K562 (cell line): ENCODE measurements at regions not wholly inside any gene's neighbourhood (a gene's known extent, or its start where the extent isn't known, plus 50 kb on each side); places are given as distances from the start of the nearest gene placed in this dataset.

Source experiments
- ATAC-seq: fragments of 200-7000 bp; cut with Tn5 transposase; 3 replicates; pipeline ENCODE4 v1.9.1; 2020; ENCODE audit warnings: moderate library complexity
- BruUV-seq: library from RNA; stranded (reverse); fragments of 400-500 nt; replicated peaks from 2 replicates; lab custom pipeline; 2021; lab: Mats Ljungman, UMichigan
- CTCF ChIA-PET: fragments of 300-600 bp; formaldehyde crosslinking; extraction: SDS; loops from one replicate; lab custom pipeline; 2021; ENCODE audit warnings: low intra/inter-chr PET ratio; lab: Yijun Ruan, JAX
- POLR2A ChIA-PET: fragments of 300-600, 350-650 bp; sonication (Branson Sonifier 250); formaldehyde crosslinking; extraction: SDS; loops from one replicate; lab custom pipeline; 2021; ENCODE audit warnings: antibody characterized with exemption, inconsistent platforms; lab: Yijun Ruan, JAX
- DNase-seq, 4 experiments: peaks; one replicate each; pipeline versions ENCODE4 v3.0.0 to v3.0.0-alpha.2; 2011 to 2018; ENCODE audit warnings: low spot score in 3 of 4, mixed read lengths in 3 of 4; ENCODE audit errors: extremely low read depth in 1 of 4
- FAIRE-seq: peaks from 2 replicates; lab custom pipeline; 2011; peaks lifted over from hg19 to GRCh38; lab: Jason Lieb, UNC
- H2AFZ ChIP-seq: 2 replicates; pipeline ENCODE4 v1.6.0; 2011; ENCODE audit warnings: low read depth, low read length, control low read depth, inconsistent platforms
- H3K27ac ChIP-seq: fragments of 200-600 bp; 3 replicates; pipeline ENCODE4 v1.8.0; 2011; ENCODE audit warnings: low read depth, mild to moderate bottlenecking, control low read depth, inconsistent platforms, low read length, moderate library complexity, mixed read lengths; ENCODE audit errors: extremely low read depth
- H3K27me3 ChIP-seq, 2 experiments: fragments of 300-600 bp in 1 of 2; 2 replicates in 1 of 2; 3 replicates in 1 of 2; pipeline versions ENCODE4 v1.6.0 to v1.8.0; 2011; ENCODE audit warnings: inconsistent platforms in 2 of 2, low read length in 2 of 2, mild to moderate bottlenecking in 1 of 2, mixed read lengths in 1 of 2, moderate library complexity in 1 of 2; ENCODE audit not compliant: control insufficient read depth in 2 of 2, insufficient read depth in 2 of 2
- H3K36me3 ChIP-seq: fragments of 300-600 bp; 3 replicates; pipeline ENCODE4 v1.8.0; 2011; ENCODE audit warnings: mild to moderate bottlenecking, low read length, inconsistent platforms; ENCODE audit not compliant: control insufficient read depth, insufficient read depth
- H3K4me1 ChIP-seq, 2 experiments: fragments of 200-600 bp in 1 of 2; replicated peaks in 1 of 2; 2 replicates in 1 of 2; 3 replicates in 1 of 2; pipeline versions ENCODE4 v1.5.1 to v1.8.0; 2011; ENCODE audit warnings: inconsistent platforms in 2 of 2, low read length in 2 of 2, mild to moderate bottlenecking in 1 of 2, mixed read lengths in 1 of 2, moderate library complexity in 1 of 2; ENCODE audit not compliant: control insufficient read depth in 2 of 2, insufficient read depth in 2 of 2
- H3K4me2 ChIP-seq: 2 replicates; pipeline ENCODE4 v1.6.1; 2011; ENCODE audit warnings: low read length, control low read depth, inconsistent platforms, mixed read lengths; ENCODE audit not compliant: insufficient read depth
- H3K4me3 ChIP-seq: fragments of 200-600 bp; sonication (generic), shearing (Covaris generic); 2 replicates; pipeline ENCODE4 v1.5.1; 2016; ENCODE audit warnings: control low read depth, inconsistent platforms
- H3K79me2 ChIP-seq: fragments of 200-600 bp; 3 replicates; pipeline ENCODE4 v1.8.0; 2011; ENCODE audit warnings: low read length, inconsistent platforms; ENCODE audit not compliant: control insufficient read depth, insufficient read depth
- H3K9ac ChIP-seq, 2 experiments: 2 replicates each; pipeline versions ENCODE4 v1.6.0 to v1.6.1; 2011; ENCODE audit warnings: low read depth in 2 of 2, low read length in 2 of 2, control low read depth in 1 of 2, inconsistent platforms in 1 of 2, mild to moderate bottlenecking in 1 of 2, mixed read lengths in 1 of 2; ENCODE audit not compliant: insufficient read depth in 1 of 2
- H3K9me1 ChIP-seq: one replicate; pipeline ENCODE4 v1.6.0; 2011; ENCODE audit warnings: inconsistent platforms, mild to moderate bottlenecking, low read length, moderate library complexity; ENCODE audit not compliant: control insufficient read depth, insufficient read depth
- H3K9me3 ChIP-seq: replicated peaks from 2 replicates; pipeline ENCODE4 v1.5.1; 2011; ENCODE audit warnings: low read depth, low read length, inconsistent platforms; ENCODE audit not compliant: control insufficient read depth, insufficient read depth
- H4K20me1 ChIP-seq: replicated peaks from 2 replicates; pipeline ENCODE4 v1.6.1; 2011; ENCODE audit warnings: low read length, inconsistent platforms, mixed read lengths; ENCODE audit not compliant: control insufficient read depth, insufficient read depth
- ARID2 ChIP-seq: fragments of 450-650 bp; IDR thresholded peaks from 2 replicates; pipeline ENCODE4 v1.6.1; 2017; ENCODE audit warnings: antibody characterized with exemption, mild to moderate bottlenecking
- ARNT ChIP-seq, 2 experiments: fragments of 450-650 bp; IDR thresholded peaks; 2 replicates each; pipeline ENCODE4 v1.6.1; 2016; ENCODE audit warnings: mild to moderate bottlenecking in 1 of 2
- BMI1 ChIP-seq: fragments of 150-350 bp; IDR thresholded peaks from 2 replicates; pipeline ENCODE4 v1.6.1; 2014; ENCODE audit warnings: low read length
- DDX20 ChIP-seq: fragments of 450-650 bp; IDR thresholded peaks from 2 replicates; pipeline ENCODE4 v1.6.1; 2016; ENCODE audit warnings: missing genetic modification characterization, low read depth, mild to moderate bottlenecking, missing compliant biosample characterization, moderate library complexity
- DPF2 ChIP-seq: fragments of 450-650 bp; IDR thresholded peaks from 2 replicates; pipeline ENCODE4 v1.6.1; 2016
- GATAD2A ChIP-seq: fragments of 450-650 bp; IDR thresholded peaks from 2 replicates; pipeline ENCODE4 v1.6.1; 2017
- TAF9B ChIP-seq: fragments of 450-650 bp; IDR thresholded peaks from 2 replicates; pipeline ENCODE4 v1.6.1; 2018; ENCODE audit warnings: mild to moderate bottlenecking; ENCODE audit not compliant: partially characterized antibody
- ZNF583 ChIP-seq: fragments of 250-450 bp; sonication (Bioruptor Pico); IDR thresholded peaks from 2 replicates; pipeline ENCODE4 v1.4.0; 2020
- WGBS: fragments of 100-300 bp; shearing (Covaris generic); methylation state at CpG from one replicate; pipeline ENCODE4 v1.1.6; 2016; ENCODE audit warnings: low coverage, mixed read lengths; ENCODE audit not compliant: insufficient coverage; ENCODE audit errors: missing lambda C conversion rate; 5-methylcytosine and 5-hydroxymethylcytosine counted together
- in situ Hi-C: fragments of 300-500 bp; cut with MboI; formaldehyde crosslinking; loops from 4 replicates; pipeline ENCODE4 v1.15.0; 2018; ENCODE audit warnings: inconsistent platforms, mixed read lengths
- intact Hi-C: fragments of 100-400 bp; cut with micrococcal nuclease; formaldehyde crosslinking; loops from 2 replicates; pipeline ENCODE4 v1.14.2; 2022
- TF ChIP-seq, protein P1 (sequence below), 2 experiments: fragments of 150-350 bp in 1 of 2; IDR thresholded peaks; 2 replicates each; pipeline ENCODE4 v1.6.1; 2012 to 2016; ENCODE audit warnings: low read depth in 2 of 2, low read length in 2 of 2, mild to moderate bottlenecking in 1 of 2, moderate library complexity in 1 of 2
- TF ChIP-seq, protein P2 (sequence below): fragments of 250-450 bp; sonication (Bioruptor Pico); IDR thresholded peaks from 2 replicates; pipeline ENCODE4 v1.5.0; 2021
- TF ChIP-seq, protein P3 (sequence below): sonication (generic); formaldehyde crosslinking; IDR thresholded peaks from 2 replicates; pipeline ENCODE4 v1.8.1; 2023; ENCODE audit warnings: mild to moderate bottlenecking, missing genetic modification reagents
- TF ChIP-seq, protein P4 (sequence below): IDR thresholded peaks from 2 replicates; pipeline ENCODE4 v1.6.1; 2011; ENCODE audit warnings: borderline replicate concordance, low read depth, mild to moderate bottlenecking, moderate library complexity, low read length; ENCODE audit not compliant: insufficient read depth, poor library complexity, severe bottlenecking
- TF ChIP-seq, protein P5 (sequence below): fragments of 450-650 bp; IDR thresholded peaks from 2 replicates; pipeline ENCODE4 v1.7.1; 2018; ENCODE audit warnings: mild to moderate bottlenecking, low read depth; ENCODE audit not compliant: partially characterized antibody

DNA sequence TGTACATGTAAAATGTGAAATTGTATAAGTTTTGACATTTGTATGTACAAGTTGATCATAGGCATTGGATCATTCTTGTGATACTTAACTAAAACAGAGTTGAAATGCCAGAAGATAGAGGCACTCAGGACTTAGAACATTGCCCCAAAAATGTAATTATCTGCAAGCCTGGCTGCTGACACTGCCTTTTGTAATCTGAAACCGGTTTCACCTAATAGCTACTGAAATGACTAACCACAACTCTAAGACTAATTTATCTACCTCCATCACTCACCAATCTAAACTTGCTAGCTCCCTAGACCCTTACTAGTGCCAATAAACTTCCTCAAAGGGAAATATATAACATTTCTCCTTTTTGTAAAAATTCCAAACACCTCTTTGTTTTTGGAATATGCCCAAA is 2596.2 kb downstream of the PCDH9 start:
- 0% methylated on average over 1 of the region's 1 CpG for WGBS
- CTCF ChIA-PET, result no interaction called here
- intact Hi-C loops, result no loop called here
- TF ChIP-seq GATAD2A (no peak), BMI1 (no peak), ARID2 (no peak), ZNF583 (CRISPR knock-in tag) (no peak), ARNT (IDR thresholded peaks at IDR 0.05) (no peak), DDX20 (no peak), DPF2 (no peak), TAF9B (no peak)
- TF ChIP-seq, protein P1, sequence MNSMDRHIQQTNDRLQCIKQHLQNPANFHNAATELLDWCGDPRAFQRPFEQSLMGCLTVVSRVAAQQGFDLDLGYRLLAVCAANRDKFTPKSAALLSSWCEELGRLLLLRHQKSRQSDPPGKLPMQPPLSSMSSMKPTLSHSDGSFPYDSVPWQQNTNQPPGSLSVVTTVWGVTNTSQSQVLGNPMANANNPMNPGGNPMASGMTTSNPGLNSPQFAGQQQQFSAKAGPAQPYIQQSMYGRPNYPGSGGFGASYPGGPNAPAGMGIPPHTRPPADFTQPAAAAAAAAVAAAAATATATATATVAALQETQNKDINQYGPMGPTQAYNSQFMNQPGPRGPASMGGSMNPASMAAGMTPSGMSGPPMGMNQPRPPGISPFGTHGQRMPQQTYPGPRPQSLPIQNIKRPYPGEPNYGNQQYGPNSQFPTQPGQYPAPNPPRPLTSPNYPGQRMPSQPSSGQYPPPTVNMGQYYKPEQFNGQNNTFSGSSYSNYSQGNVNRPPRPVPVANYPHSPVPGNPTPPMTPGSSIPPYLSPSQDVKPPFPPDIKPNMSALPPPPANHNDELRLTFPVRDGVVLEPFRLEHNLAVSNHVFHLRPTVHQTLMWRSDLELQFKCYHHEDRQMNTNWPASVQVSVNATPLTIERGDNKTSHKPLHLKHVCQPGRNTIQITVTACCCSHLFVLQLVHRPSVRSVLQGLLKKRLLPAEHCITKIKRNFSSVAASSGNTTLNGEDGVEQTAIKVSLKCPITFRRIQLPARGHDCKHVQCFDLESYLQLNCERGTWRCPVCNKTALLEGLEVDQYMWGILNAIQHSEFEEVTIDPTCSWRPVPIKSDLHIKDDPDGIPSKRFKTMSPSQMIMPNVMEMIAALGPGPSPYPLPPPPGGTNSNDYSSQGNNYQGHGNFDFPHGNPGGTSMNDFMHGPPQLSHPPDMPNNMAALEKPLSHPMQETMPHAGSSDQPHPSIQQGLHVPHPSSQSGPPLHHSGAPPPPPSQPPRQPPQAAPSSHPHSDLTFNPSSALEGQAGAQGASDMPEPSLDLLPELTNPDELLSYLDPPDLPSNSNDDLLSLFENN (IDR thresholded peaks at IDR 0.05; ENCODE audit: low read depth in 2 of 2, low read length in 2 of 2), result no peak
- TF ChIP-seq, protein P2, sequence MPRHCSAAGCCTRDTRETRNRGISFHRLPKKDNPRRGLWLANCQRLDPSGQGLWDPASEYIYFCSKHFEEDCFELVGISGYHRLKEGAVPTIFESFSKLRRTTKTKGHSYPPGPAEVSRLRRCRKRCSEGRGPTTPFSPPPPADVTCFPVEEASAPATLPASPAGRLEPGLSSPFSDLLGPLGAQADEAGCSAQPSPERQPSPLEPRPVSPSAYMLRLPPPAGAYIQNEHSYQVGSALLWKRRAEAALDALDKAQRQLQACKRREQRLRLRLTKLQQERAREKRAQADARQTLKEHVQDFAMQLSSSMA (CRISPR knock-in tag), result no peak
- TF ChIP-seq, protein P3, sequence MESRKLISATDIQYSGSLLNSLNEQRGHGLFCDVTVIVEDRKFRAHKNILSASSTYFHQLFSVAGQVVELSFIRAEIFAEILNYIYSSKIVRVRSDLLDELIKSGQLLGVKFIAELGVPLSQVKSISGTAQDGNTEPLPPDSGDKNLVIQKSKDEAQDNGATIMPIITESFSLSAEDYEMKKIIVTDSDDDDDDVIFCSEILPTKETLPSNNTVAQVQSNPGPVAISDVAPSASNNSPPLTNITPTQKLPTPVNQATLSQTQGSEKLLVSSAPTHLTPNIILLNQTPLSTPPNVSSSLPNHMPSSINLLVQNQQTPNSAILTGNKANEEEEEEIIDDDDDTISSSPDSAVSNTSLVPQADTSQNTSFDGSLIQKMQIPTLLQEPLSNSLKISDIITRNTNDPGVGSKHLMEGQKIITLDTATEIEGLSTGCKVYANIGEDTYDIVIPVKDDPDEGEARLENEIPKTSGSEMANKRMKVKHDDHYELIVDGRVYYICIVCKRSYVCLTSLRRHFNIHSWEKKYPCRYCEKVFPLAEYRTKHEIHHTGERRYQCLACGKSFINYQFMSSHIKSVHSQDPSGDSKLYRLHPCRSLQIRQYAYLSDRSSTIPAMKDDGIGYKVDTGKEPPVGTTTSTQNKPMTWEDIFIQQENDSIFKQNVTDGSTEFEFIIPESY (CRISPR knock-in tag), result no peak
- TF ChIP-seq, protein P4, sequence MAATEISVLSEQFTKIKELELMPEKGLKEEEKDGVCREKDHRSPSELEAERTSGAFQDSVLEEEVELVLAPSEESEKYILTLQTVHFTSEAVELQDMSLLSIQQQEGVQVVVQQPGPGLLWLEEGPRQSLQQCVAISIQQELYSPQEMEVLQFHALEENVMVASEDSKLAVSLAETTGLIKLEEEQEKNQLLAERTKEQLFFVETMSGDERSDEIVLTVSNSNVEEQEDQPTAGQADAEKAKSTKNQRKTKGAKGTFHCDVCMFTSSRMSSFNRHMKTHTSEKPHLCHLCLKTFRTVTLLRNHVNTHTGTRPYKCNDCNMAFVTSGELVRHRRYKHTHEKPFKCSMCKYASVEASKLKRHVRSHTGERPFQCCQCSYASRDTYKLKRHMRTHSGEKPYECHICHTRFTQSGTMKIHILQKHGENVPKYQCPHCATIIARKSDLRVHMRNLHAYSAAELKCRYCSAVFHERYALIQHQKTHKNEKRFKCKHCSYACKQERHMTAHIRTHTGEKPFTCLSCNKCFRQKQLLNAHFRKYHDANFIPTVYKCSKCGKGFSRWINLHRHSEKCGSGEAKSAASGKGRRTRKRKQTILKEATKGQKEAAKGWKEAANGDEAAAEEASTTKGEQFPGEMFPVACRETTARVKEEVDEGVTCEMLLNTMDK, result no peak
- TF ChIP-seq, protein P5, sequence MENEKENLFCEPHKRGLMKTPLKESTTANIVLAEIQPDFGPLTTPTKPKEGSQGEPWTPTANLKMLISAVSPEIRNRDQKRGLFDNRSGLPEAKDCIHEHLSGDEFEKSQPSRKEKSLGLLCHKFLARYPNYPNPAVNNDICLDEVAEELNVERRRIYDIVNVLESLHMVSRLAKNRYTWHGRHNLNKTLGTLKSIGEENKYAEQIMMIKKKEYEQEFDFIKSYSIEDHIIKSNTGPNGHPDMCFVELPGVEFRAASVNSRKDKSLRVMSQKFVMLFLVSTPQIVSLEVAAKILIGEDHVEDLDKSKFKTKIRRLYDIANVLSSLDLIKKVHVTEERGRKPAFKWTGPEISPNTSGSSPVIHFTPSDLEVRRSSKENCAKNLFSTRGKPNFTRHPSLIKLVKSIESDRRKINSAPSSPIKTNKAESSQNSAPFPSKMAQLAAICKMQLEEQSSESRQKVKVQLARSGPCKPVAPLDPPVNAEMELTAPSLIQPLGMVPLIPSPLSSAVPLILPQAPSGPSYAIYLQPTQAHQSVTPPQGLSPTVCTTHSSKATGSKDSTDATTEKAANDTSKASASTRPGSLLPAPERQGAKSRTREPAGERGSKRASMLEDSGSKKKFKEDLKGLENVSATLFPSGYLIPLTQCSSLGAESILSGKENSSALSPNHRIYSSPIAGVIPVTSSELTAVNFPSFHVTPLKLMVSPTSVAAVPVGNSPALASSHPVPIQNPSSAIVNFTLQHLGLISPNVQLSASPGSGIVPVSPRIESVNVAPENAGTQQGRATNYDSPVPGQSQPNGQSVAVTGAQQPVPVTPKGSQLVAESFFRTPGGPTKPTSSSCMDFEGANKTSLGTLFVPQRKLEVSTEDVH, result no peak

More for the DNA sequence above, 2596.2 kb downstream of the PCDH9 start:
- FAIRE-seq (no peak), DNase-seq (no peak), ATAC-seq (no peak)
- Histone ChIP-seq H4K20me1 (no peaks in the 10 kb centered on the region), H3K27me3 (no peaks in the 10 kb centered on the region), H3K9me1 (no peaks in the 10 kb centered on the region), H3K27ac (no peak overlapping the region), H3K4me2 (no peak overlapping the region), H3K4me3 (no peak overlapping the region), H3K79me2 (no peaks in the 10 kb centered on the region), H3K4me1 (no peaks in the 10 kb centered on the region), H3K36me3 (no peaks in the 10 kb centered on the region), H3K9me3 (no peaks in the 10 kb centered on the region), H3K9ac (no peak overlapping the region), H2AFZ (no peak overlapping the region)
- POLR2A ChIA-PET, result no interaction called here
- BruUV-seq, result no TSS peak
- in situ Hi-C loops, result no loop called here
